GM06990 (cell line): ENCODE measurements at regions not wholly inside any gene's neighbourhood (a gene's known extent, or its start where the extent isn't known, plus 50 kb on each side); places are given as distances from the start of the nearest gene placed in this dataset.

Source experiments
- DNase-seq: peaks from one replicate; pipeline ENCODE4 v3.0.0-alpha.2; 2011; ENCODE audit not compliant: insufficient read length; ENCODE audit errors: extremely low read depth
- H3K27me3 ChIP-seq: replicated peaks from 2 replicates; pipeline ENCODE4 v1.6.0; 2011; ENCODE audit warnings: low read length; ENCODE audit not compliant: control insufficient read depth, insufficient read depth
- H3K36me3 ChIP-seq: 2 replicates; pipeline ENCODE4 v1.5.1; 2011; ENCODE audit warnings: low read length; ENCODE audit not compliant: control insufficient read depth, insufficient read depth
- H3K4me3 ChIP-seq: replicated peaks from 2 replicates; pipeline ENCODE4 v1.5.1; 2011; ENCODE audit warnings: low read depth, mild to moderate bottlenecking, control low read depth, low read length
- CTCF ChIP-seq: IDR thresholded peaks from 2 replicates; pipeline ENCODE4 v1.5.1; 2011; ENCODE audit warnings: low read length, control low read depth, mild to moderate bottlenecking, inconsistent platforms; ENCODE audit not compliant: insufficient read depth, poor library complexity, severe bottlenecking

GRCh38 chr2:4674007-4674406 is 970.6 kb downstream of the DCDC2C start:
- H3K36me3 ChIP-seq: no peaks in the 10 kb centered on the region
- no peak for DNase-seq
- no peak for TF ChIP-seq CTCF
- no peak overlapping the region for H3K4me3 ChIP-seq
- H3K27me3 ChIP-seq: no peaks in the 10 kb centered on the region

- H3K36me3 ChIP-seq: no peaks in the 10 kb centered on the region
- TF ChIP-seq CTCF: no peak
- H3K27me3 ChIP-seq: no peaks in the 10 kb centered on the region
- no peak for DNase-seq
- H3K4me3 ChIP-seq: no peak overlapping the region
These were observed 971.9 kb downstream of the DCDC2C start for GRCh38 chr2:4675295-4675694.

- no peaks in the 10 kb centered on the region for H3K36me3 ChIP-seq
- H3K4me3 ChIP-seq: no peak overlapping the region
- no peak for TF ChIP-seq CTCF
- DNase-seq: no peak
- H3K27me3 ChIP-seq: no peaks in the 10 kb centered on the region
These were observed 975.6 kb downstream of the DCDC2C start for GRCh38 chr2:4678927-4679326.

GRCh38 chr2:4679391-4679790 is 976.0 kb downstream of the DCDC2C start:
- H3K27me3 ChIP-seq: no peaks in the 10 kb centered on the region
- no peaks in the 10 kb centered on the region for H3K36me3 ChIP-seq
- TF ChIP-seq CTCF: no peak
- no peak overlapping the region for H3K4me3 ChIP-seq
- DNase-seq: no peak

GRCh38 chr2:4684921-4685320 is 981.5 kb downstream of the DCDC2C start:
- Histone ChIP-seq H3K4me3 (no peak overlapping the region), H3K36me3 (no peaks in the 10 kb centered on the region), H3K27me3 (no peaks in the 10 kb centered on the region)
- TF ChIP-seq CTCF: no peak
- no peak for DNase-seq

- no peak for DNase-seq
- no peak for TF ChIP-seq CTCF
- Histone ChIP-seq H3K36me3 (no peaks in the 10 kb centered on the region), H3K4me3 (no peak overlapping the region), H3K27me3 (no peaks in the 10 kb centered on the region)
These were observed 987.5 kb downstream of the DCDC2C start for GRCh38 chr2:4690913-4691312.
